ENCODE measurements at regions not wholly inside any gene's neighbourhood (a gene's known extent, or its start where the extent isn't known, plus 50 kb on each side); places are given as distances from the start of the nearest gene placed in this dataset.

- no peak for TF ChIP-seq EZH2 (optimal IDR thresholded peaks at IDR 0.05; ENCODE audit: low read depth, low read length)
- TF ChIP-seq CTCF (IDR thresholded peaks at IDR 0.05; ENCODE audit: low read length): no peak
Measured at GRCh38 chr5:58041884-58042283, 418.0 kb downstream of the PLK2 start.

All from MM.1S (cell line).